ENCODE measurements at regions not wholly inside any gene's neighbourhood (a gene's known extent, or its start where the extent isn't known, plus 50 kb on each side); places are given as distances from the start of the nearest gene placed in this dataset.

GRCh38 chr11:11672101-11672500 lies 50.3 kb upstream of the GALNT18 start:
- TF ChIP-seq POLR2A (IDR thresholded peaks at IDR 0.05) (no peak), CTCF (IDR thresholded peaks at IDR 0.05) (no peak)
- H3K9me3 ChIP-seq: peaks cover 0 to 3% (median 0%) of the 10 kb centered on the region in 12 donors
- no peak for DNase-seq
- intact Hi-C loops (cut with DNase I): no loop called here
- H3K27ac ChIP-seq: no peak overlapping the region
- no peaks in the 10 kb centered on the region for H3K36me3 ChIP-seq
- H3K27me3 ChIP-seq: no peaks in the 10 kb centered on the region
- H3K4me1 ChIP-seq: peaks cover 0 to 9% (median 0%) of the 10 kb centered on the region in 12 donors
- no peak for ATAC-seq
- no peak overlapping the region for H3K4me3 ChIP-seq
- 96 to 100% (median 97%) methylated on average over 3 of the region's 3 CpGs for WGBS, 4 donors

Small RNA genes in the stretch of these regions (microRNA-seq; reads per million reads assigned to microRNA genes)
- 0 reads per million in 4 donors for gene MIR8070
